WTC11 (cell line): ENCODE measurements at regions not wholly inside any gene's neighbourhood (a gene's known extent, or its start where the extent isn't known, plus 50 kb on each side); places are given as distances from the start of the nearest gene placed in this dataset.

Experiments used
- NR1H2 ChIP-seq: sonication (generic); formaldehyde crosslinking; IDR thresholded peaks from 2 replicates; pipeline ENCODE4 v1.9.0; 2021; ENCODE audit warnings: mild to moderate bottlenecking, moderate library complexity, missing genetic modification reagents
- TF ChIP-seq, protein P1 (sequence below): fragments of 200-600 bp; IDR thresholded peaks from 2 replicates; pipeline ENCODE4 v1.8.0; 2022; ENCODE audit warnings: antibody characterized with exemption
- TF ChIP-seq, protein P2 (sequence below): sonication (generic); formaldehyde crosslinking; IDR thresholded peaks from 2 replicates; pipeline ENCODE4 v1.8.0; 2022; ENCODE audit warnings: mild to moderate bottlenecking, missing genetic modification reagents

GRCh38 chr21:18152371-18152770, 92.3 kb upstream of the CHODL start:
- TF ChIP-seq, protein P1, sequence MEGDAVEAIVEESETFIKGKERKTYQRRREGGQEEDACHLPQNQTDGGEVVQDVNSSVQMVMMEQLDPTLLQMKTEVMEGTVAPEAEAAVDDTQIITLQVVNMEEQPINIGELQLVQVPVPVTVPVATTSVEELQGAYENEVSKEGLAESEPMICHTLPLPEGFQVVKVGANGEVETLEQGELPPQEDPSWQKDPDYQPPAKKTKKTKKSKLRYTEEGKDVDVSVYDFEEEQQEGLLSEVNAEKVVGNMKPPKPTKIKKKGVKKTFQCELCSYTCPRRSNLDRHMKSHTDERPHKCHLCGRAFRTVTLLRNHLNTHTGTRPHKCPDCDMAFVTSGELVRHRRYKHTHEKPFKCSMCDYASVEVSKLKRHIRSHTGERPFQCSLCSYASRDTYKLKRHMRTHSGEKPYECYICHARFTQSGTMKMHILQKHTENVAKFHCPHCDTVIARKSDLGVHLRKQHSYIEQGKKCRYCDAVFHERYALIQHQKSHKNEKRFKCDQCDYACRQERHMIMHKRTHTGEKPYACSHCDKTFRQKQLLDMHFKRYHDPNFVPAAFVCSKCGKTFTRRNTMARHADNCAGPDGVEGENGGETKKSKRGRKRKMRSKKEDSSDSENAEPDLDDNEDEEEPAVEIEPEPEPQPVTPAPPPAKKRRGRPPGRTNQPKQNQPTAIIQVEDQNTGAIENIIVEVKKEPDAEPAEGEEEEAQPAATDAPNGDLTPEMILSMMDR, result no peak
- TF ChIP-seq, protein P2, sequence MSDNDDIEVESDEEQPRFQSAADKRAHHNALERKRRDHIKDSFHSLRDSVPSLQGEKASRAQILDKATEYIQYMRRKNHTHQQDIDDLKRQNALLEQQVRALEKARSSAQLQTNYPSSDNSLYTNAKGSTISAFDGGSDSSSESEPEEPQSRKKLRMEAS (CRISPR knock-in tag), result no peak
- TF ChIP-seq NR1H2 (CRISPR knock-in tag), result no peak
